GM19025 (cell line): ENCODE measurements at regions not wholly inside any gene's neighbourhood (a gene's known extent, or its start where the extent isn't known, plus 50 kb on each side); places are given as distances from the start of the nearest gene placed in this dataset.

Experiments used
- ATAC-seq: cut with Tn5 transposase; IDR thresholded peaks from one replicate; pipeline ENCODE4 v1.9.1; 2021; ENCODE audit warnings: mild to moderate bottlenecking, low read depth, moderate library complexity; ENCODE audit not compliant: unreplicated experiment

DNA sequence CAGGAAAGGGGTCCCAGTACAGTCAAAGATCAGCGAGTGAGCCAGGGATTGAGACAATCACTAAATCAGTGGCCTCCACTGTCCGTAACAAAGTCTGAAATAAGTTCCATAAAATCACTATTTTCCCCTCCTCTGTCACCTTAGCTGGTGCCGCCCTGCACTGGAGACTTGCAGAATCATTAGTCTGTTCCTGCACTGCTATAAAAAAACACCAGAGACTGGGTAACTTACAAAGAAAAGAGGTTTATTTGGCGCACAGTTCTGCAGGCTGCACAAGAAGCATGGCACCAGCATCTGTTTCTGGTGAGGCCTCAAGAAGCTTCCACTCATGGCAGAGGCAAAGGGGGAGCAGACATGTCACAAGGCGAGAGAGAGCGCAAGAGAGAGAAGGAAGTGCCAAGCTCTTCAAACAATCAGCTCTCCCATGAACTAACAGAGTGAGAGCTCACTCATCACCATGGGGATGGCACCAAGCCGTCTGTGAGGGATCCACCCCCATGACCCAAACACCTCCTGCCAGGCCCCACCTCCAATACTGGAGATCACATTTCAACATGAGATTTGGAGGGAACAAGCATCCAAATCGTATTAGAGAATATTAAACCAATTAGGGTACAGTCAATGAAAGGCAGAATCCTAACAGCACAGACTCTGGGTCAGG is 129.8 kb upstream of the TIAM1 start:
- no peak for ATAC-seq

DNA sequence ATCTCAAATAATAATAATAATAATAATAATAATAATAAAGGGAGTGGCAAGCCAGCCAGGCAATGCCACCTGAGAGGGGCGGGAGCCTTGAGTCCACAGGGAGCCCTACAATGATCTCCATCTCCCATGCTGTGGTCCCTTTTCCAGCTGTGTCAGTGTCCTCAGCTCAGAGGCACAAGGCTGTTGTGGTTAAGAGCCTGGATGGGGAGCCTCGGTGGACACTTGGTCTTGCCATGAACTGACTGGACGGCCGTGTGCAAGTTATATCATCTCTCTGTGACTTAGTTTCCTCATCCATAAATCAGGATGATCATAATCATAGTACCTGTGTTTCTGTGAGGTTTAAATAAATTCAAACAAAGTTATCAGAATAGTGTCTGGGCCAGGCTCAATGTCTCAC is 127.8 kb upstream of the TIAM1 start:
- no peak for ATAC-seq

DNA sequence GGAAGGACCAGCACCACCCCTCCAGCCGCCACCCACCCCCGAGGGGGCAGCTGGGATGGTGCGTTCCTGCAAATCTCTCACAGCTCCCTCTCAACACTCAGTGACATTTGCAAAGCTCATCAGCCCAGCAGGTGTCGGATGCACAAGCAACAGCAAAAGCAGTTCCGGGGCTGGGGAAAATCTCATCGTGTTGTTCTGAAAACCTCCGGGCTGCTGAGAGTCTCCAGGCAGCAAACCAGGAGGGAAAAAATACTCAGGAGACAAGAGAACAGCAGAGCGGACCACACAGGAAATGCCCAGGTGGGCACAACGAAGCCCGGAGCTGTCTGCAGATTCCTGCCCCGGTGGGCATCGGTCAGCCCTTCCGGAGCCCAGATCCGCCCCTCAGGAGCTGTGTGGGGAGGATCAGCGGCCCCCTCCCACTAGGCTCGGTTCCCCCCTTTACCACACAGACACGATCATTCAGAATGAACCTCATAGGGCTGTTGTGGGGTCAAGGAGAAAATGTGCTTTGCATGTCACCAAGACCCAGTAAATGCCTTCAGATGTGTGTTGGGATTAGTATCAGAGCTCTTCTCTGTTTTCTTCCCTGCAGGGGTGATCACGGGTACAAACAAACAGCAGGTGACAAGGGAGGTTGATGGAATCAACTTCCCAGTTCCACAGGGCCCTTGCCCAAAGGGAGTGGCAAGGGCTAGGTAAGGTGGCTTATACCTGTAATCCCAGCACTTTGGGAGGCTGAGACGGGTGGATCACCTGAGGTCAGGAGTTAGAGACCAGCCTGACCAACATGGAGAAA is 127.0 kb upstream of the TIAM1 start:
- ATAC-seq, result no peak

GRCh38 chr21:31460980-31461379 is 116.9 kb upstream of the TIAM1 start:
- no peak for ATAC-seq

DNA sequence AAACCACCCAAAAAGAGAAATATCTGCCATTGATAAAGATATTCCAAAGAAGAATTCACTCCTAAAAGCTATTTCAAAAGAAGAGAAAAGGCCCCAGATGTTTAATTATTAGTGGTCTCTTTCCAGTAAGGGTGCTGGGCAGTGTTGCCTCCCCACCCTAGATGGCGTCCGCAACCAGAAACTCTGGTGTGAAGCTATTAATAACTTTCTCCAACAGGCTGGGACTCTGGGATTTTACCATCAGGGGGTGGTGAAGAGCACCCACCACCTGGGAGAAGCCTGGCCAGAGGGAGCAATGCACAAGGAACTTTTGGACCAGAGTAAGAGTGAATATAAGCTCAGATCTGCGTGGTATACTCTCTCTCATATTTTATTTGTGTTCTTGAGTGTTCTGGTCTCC is 115.4 kb upstream of the TIAM1 start:
- no peak for ATAC-seq

DNA sequence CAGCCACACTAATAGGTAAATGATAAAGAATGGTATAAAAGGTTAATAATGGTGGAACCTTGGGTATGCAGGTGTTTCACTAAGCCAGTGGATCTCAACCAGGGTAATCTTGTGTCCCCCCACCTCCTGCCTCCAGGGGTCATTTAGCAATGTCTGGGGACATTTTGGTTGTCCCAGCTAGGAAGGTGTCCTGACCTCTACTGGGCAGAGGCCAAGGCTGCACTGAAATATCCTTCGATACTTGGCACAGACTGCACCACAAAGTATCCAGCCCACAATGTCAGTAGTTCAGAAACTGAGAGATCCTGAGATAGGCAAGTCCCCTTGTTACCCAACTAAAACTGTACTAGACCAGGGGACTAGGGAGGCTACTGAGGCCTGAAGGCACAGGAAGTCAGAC is 113.6 kb upstream of the TIAM1 start:
- no peak for ATAC-seq

- no peak for ATAC-seq
Measured at GRCh38 chr21:31456201-31456600, 112.1 kb upstream of the TIAM1 start.

DNA sequence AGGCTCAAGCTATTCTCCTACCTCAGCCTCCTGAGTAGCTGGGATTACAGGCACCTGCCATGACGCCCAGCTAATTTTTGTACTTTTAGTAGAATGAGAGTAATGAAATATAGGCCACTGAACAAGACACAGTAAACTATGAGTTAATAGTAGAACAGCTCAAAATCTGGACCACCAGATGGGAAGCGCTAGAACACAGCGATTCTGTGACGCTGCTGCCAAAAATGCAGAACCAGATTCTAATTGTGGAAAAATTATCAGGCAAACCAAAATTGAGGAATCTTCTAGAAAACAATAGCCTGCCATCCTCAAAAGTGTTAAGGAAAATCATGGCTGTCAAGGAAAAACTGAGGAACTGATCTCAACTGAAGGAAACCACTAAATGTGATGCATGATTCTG is 111.4 kb upstream of the TIAM1 start:
- no peak for ATAC-seq

GRCh38 chr21:31450980-31451379 is 106.9 kb upstream of the TIAM1 start:
- ATAC-seq, result no peak

DNA sequence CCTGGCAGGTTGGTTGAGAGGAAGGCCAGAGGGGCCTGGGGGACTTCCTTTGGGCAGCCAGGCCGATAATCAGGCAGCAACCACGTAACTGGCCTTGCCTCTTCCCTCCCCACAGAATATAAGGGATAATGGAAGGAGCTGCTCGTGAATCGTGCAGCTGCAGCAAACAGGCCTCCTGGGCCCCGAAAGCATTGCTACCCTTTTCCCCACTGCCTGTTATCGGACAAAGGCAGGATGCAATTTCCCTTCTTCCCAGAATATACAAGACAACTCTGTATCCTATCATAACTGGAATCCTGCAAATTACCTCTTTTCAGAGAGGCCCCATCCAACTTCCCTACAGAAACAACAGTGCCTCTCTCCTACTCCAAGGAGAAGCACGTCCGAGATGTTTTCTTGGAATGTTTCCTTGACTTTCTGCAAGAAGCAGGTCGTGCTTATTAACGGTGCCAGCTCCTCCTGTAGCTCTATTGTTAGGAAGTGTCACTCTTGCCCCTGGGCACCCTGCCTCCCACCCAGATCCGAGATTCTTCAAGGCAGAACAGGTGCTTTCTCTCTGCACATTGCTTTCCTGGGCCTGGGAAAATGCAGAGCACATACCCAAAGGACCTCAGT is 106.0 kb upstream of the TIAM1 start:
- ATAC-seq, result no peak

GRCh38 chr21:31448496-31448895 is 104.4 kb upstream of the TIAM1 start:
- ATAC-seq, result no peak

DNA sequence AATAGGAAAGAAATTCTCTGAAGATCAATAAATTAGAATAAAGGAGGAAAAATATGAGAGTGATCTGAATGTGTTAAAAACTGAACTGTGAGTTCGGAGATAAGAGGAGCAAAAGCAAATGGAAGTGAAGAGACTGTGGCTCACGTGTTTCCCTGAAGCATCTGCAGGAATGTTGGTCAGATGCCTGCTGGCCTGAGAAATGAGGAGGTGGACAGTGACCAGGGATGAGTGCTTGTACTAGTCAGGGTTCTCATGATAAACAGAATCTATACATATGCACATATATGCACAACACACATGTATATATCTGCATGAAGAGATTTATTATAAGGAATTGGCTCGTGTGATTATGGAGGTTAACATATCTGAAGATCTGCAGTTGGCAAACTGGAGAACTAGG is 103.4 kb upstream of the TIAM1 start:
- no peak for ATAC-seq

DNA sequence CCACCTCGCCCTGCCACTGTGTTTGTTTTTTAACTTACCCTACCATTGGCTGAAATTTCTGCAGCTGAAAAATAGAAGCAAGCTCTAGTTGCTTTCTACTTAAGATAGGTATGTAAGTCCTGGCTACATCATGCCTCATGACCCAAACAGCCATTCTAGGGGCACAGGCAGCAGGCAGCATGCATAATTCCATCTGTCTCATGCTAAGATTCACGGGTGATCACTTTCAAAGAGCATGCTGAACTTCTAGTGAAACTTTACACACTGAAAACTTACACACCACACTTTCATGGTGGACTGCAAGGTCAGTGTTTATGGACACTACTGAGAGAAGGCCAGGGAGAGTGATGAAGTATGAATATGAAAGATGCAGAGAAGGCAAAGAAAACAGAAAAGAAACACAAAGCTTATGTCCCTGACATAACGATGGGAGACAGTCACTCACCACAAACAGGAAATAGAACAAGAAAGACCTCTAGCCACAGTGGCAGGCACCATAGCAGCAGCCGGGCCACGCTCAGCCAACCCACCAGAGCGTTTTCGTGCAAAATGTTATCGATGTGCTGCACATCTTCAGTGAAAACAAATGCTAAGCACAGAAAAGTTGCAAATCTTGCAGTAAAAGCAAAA is 102.3 kb upstream of the TIAM1 start:
- no peak for ATAC-seq

DNA sequence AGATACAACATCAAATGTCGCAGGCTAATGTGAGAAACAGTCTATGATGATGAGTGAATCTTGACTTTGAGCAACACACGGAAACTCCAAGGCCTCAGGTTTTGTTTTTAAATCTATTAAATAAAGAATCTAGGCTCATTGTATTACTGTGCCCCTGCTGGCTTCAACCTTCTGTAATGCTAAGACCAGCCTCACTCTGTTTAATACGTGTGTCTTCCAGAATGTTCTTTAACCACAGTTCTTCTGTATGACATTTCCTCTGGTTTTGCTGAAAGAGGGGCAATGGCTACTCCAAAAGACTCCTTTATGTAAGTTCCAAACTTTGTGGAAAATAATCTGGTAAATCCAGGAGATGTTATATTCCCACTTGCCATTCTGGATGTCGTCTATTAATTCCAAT is 101.1 kb upstream of the TIAM1 start:
- no peak for ATAC-seq

DNA sequence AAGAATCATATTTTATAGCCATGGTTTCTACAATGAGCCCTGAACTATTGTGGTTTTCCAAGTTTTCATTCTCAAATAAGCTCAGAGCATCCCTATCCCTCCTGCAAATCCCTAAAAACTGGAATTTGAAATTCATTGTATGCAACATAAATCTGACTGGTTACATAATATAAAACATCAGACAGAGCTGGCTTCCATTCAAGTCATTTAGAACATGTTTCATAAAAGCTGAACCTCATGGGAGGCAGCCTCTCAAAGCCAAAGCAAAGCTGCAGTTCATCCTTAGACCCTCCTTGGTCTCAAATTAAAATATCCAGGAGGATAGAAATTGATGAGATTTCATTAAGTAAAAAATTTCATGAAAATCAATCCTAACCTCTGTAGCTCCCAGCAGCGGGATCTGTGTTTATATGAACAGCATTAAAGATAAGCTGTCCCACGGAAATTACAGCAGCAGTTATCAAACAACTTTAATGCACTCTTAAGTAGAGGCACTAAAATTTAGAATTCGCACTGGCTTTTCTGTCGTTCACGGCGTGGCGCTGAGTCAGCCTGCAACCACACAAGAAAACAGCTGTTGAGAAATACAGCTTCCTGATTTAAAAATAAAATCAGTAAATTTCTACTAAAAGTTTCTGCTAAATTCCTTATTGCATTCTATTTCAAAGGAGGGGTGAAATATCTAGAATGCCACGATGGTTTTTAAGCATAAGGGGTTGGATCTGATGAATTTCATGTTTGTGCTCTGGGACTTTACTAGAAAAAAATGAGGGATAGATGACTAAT is 99.9 kb upstream of the TIAM1 start:
- no peak for ATAC-seq

GRCh38 chr21:31442339-31442738 is 98.3 kb upstream of the TIAM1 start:
- ATAC-seq, result no peak

GRCh38 chr21:31429506-31429905 is 85.4 kb upstream of the TIAM1 start:
- ATAC-seq, result no peak

DNA sequence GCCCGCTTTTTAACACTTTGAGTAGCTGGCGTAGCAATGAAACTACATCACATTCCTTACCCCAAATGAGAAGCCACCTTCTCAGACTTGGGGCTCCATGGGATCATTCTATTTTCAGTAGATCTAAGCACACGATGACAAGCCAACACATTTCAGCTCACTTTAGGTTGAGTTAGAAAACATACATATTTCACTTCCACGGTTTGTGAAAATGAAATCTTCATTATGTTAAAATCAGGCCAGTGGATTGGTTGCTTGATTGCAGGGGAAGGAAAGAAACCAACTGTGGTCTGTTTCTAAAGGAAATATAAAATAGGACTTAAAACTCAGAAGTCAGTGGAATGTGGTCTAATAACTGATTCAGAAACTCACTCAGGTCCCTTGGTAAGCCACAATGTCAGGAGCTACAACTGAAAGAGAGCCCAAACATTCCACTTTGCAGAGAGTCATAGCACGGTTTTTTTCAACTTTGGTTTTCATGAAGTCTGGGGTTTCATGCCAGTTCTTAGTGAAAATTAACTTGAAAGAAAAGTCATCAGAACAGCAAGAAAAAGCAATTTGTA is 82.3 kb upstream of the TIAM1 start:
- ATAC-seq, result no peak

DNA sequence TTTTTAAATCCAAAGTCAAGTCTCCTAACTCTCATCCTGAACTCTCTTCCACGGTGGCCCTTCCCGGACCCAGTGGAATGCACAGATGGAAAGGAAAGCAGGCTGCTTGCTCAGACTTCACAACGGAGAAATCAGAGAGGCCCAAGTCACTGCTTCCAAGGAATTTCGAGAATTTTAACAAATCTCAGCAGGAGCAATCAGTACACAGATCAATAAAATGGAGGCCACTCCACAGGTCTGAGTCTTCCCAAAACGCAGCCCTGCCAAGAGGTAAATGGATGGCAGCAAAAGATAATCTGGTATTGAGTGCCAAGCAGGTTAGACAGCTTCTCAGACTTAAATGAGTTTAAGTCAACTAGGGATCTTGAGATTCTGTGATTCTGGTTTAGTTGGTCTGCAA is 81.1 kb upstream of the TIAM1 start:
- no peak for ATAC-seq

- no peak for ATAC-seq
Measured at GRCh38 chr21:31424058-31424457, 80.0 kb upstream of the TIAM1 start.
